BLaER1 (cell line): ENCODE measurements at regions not wholly inside any gene's neighbourhood (a gene's known extent, or its start where the extent isn't known, plus 50 kb on each side); places are given as distances from the start of the nearest gene placed in this dataset.

Experiments used
- H3K27ac ChIP-seq: shearing (Covaris generic); formaldehyde crosslinking; 2 replicates; pipeline ENCODE4 v1.8.1; 2022
- H3K27me3 ChIP-seq: shearing (Covaris generic); formaldehyde crosslinking; 2 replicates; pipeline ENCODE4 v1.8.1; 2022
- H3K36me3 ChIP-seq: shearing (Covaris generic); formaldehyde crosslinking; 2 replicates; pipeline ENCODE4 v1.8.1; 2022
- H3K4me1 ChIP-seq: shearing (Covaris generic); formaldehyde crosslinking; 2 replicates; pipeline ENCODE4 v1.8.1; 2022
- H3K4me2 ChIP-seq: shearing (Covaris generic); formaldehyde crosslinking; 2 replicates; pipeline ENCODE4 v1.8.1; 2022
- H3K4me3 ChIP-seq: shearing (Covaris generic); formaldehyde crosslinking; 2 replicates; pipeline ENCODE4 v1.8.1; 2022
- H3K9ac ChIP-seq: shearing (Covaris generic); formaldehyde crosslinking; 2 replicates; pipeline ENCODE4 v1.8.1; 2022
- H3K9me3 ChIP-seq: shearing (Covaris generic); formaldehyde crosslinking; 2 replicates; pipeline ENCODE4 v1.8.1; 2022
- H4K20me1 ChIP-seq: shearing (Covaris generic); formaldehyde crosslinking; 2 replicates; pipeline ENCODE4 v1.8.1; 2022
- Cebpa-rat ChIP-seq: shearing (Covaris generic); IDR thresholded peaks from 2 replicates; pipeline ENCODE4 v1.8.1; 2022

- Histone ChIP-seq H4K20me1 (no peaks in the 10 kb centered on the region), H3K9ac (no peak overlapping the region), H3K27me3 (no peaks in the 10 kb centered on the region; the same call in 1 of the 2 replicates), H3K9me3 (peaks cover 11% of the 10 kb centered on the region), H3K36me3 (no peaks in the 10 kb centered on the region), H3K4me3 (peak overlapping the region; percentile 39; the same call in 1 of the 2 replicates), H3K4me1 (peaks cover 17% of the 10 kb centered on the region), H3K4me2 (peak overlapping the region; percentile 69), H3K27ac (no peak overlapping the region)
- no peak for TF ChIP-seq Cebpa-rat
Observed at GRCh38 chr2:65661980-65662653, 229.7 kb upstream of the SPRED2 start.

DNA sequence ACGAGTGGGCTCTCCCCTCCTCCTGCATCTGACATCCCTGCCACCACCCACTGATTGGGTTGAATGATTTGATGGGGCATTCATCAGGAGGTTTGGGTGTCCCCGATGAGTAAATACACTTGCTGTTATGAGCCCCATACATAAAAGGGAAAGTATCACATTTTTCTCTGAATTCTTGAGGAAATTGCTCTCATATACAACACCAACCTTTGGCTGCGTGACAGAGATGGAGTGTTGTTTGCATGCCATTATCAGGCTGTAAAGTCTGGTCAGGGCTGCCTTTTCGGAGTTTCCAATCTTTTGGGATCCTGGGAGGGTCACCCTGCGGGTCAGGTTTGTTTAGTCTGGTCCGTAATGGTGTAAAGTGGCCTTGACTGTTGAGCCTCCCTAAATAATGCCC is 227.9 kb upstream of the SPRED2 start:
- Histone ChIP-seq H3K9me3 (no peaks in the 10 kb centered on the region), H3K4me2 (no peak overlapping the region), H3K27ac (no peak overlapping the region)

GRCh38 chr2:65658881-65659280 is 226.5 kb upstream of the SPRED2 start:
- Histone ChIP-seq H3K4me2 (no peak overlapping the region), H3K9me3 (no peaks in the 10 kb centered on the region), H3K27me3 (no peaks in the 10 kb centered on the region; the same call in 1 of the 2 replicates), H4K20me1 (no peaks in the 10 kb centered on the region), H3K4me3 (no peak overlapping the region), H3K36me3 (no peaks in the 10 kb centered on the region), H3K9ac (no peak overlapping the region), H3K27ac (no peak overlapping the region), H3K4me1 (peaks cover 17% of the 10 kb centered on the region)
- TF ChIP-seq Cebpa-rat: no peak

More for the DNA sequence above, 227.9 kb upstream of the SPRED2 start:
- no peaks in the 10 kb centered on the region; the same call in 1 of the 2 replicates for H3K27me3 ChIP-seq
- H4K20me1 ChIP-seq: no peaks in the 10 kb centered on the region
- no peak overlapping the region for H3K4me3 ChIP-seq
- TF ChIP-seq Cebpa-rat: no peak
- no peaks in the 10 kb centered on the region for H3K36me3 ChIP-seq
- H3K9ac ChIP-seq: no peak overlapping the region
- H3K4me1 ChIP-seq: peaks cover 17% of the 10 kb centered on the region

DNA sequence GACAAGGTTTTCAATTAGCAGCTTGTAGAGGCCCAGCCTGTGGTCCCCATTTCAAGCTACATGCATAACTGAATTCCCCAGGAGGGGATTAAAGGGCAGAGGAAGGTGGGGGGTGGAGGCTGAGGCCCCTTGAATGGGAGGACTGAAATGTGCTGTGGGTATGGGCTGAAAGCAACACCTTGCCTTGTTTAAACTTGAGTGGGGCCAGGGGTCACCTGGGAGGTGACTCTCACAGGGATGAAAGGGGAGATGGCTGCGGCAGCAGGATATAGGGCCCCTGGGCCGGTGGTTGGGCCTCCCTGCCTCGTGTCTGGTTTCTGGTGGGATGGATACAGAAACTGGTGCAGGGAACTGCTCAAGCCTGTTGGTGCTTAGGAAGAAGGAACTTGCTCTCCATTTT is 225.9 kb upstream of the SPRED2 start:
- Histone ChIP-seq H3K4me3 (no peak overlapping the region), H3K36me3 (no peaks in the 10 kb centered on the region), H3K9me3 (no peaks in the 10 kb centered on the region), H3K4me1 (peaks cover 17% of the 10 kb centered on the region), H4K20me1 (no peaks in the 10 kb centered on the region), H3K9ac (no peak overlapping the region), H3K27me3 (no peaks in the 10 kb centered on the region; the same call in 1 of the 2 replicates), H3K27ac (no peak overlapping the region), H3K4me2 (no peak overlapping the region)
- no peak for TF ChIP-seq Cebpa-rat

DNA sequence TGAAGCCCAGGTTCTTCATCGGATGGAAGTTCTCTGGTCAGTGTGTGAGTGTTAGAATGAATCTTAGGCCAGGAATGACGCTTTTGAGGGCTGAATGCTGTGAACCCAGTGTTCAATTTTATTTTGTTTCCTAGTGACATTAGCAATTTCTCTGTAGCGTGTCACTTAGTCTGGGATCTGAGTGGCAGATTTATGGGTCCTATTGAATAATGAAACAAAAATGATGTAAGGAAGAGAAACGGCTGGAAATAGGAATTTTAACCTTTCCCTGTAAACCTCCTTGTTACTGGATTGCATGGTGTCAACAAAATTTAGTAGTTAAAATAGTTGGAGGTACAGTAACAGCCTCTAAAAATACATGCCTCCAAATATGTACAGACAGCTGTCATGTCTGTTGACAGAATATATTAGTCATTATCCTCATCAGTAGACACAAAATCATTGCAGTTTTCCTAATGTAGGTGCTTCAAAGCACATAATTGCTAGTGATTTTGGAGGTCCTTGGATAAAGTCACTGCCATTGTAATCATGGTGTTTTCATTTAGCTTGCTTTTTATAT is 223.8 kb upstream of the SPRED2 start:
- H3K9me3 ChIP-seq: no peaks in the 10 kb centered on the region
- no peaks in the 10 kb centered on the region for H3K36me3 ChIP-seq
- no peaks in the 10 kb centered on the region; the same call in 1 of the 2 replicates for H3K27me3 ChIP-seq
- H3K27ac ChIP-seq: no peak overlapping the region
- no peak overlapping the region for H3K4me3 ChIP-seq
- H3K9ac ChIP-seq: no peak overlapping the region
- H3K4me1 ChIP-seq: no peaks in the 10 kb centered on the region
- no peaks in the 10 kb centered on the region for H4K20me1 ChIP-seq
- no peak for TF ChIP-seq Cebpa-rat
- no peak overlapping the region for H3K4me2 ChIP-seq

- Histone ChIP-seq H3K27me3 (no peaks in the 10 kb centered on the region; the same call in 1 of the 2 replicates), H3K4me3 (no peak overlapping the region), H3K9ac (no peak overlapping the region), H4K20me1 (no peaks in the 10 kb centered on the region), H3K4me1 (no peaks in the 10 kb centered on the region), H3K4me2 (no peak overlapping the region), H3K36me3 (no peaks in the 10 kb centered on the region), H3K27ac (no peak overlapping the region), H3K9me3 (no peaks in the 10 kb centered on the region)
- TF ChIP-seq Cebpa-rat: no peak
Observed at GRCh38 chr2:65655000-65655399, 222.6 kb upstream of the SPRED2 start.

DNA sequence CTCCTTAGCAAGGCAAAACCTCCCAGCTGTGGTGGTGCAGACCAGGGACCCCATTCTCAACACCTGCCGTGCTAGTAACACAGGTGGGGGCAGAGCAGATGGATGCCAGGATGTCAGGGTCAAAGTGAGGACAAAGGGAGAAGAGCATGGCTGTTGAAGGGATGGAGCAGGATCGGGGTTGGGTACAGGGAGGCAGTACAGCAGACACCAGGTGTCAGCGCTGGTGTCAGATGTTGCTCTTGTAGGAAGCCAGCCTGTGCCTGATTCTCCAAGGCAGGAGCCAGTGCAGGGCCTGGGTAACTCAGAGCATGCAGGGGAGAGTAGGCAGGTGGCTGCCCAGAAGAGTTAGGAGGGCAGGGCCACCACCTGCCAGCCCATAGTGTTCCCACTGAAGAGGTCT is 222.1 kb upstream of the SPRED2 start:
- Histone ChIP-seq H4K20me1 (no peaks in the 10 kb centered on the region), H3K9me3 (no peaks in the 10 kb centered on the region), H3K9ac (no peak overlapping the region), H3K4me2 (no peak overlapping the region), H3K36me3 (no peaks in the 10 kb centered on the region), H3K27me3 (no peaks in the 10 kb centered on the region; the same call in 1 of the 2 replicates), H3K4me3 (no peak overlapping the region), H3K27ac (no peak overlapping the region), H3K4me1 (no peaks in the 10 kb centered on the region)
- no peak for TF ChIP-seq Cebpa-rat

DNA sequence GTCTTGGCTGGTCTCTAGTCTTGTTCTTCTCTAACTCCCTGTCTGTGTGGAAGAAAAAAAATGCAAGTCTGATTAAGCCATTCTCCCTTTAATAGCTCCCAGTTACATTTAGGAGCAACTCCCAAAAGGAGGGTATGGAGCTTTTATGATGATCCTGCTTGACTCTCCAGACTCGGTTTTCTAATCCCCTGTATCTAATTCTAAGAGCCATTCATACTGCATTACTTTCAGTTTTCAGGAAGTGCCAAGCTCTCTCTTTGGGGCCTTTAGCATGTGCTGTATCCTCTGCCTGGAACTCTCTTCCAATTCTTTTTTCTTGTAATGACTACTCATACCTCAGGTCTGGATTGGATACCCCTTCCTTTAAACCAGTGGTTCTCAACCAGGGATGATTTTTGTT is 219.7 kb upstream of the SPRED2 start:
- Histone ChIP-seq H3K4me2 (no peak overlapping the region), H3K9ac (no peak overlapping the region), H4K20me1 (no peaks in the 10 kb centered on the region), H3K36me3 (no peaks in the 10 kb centered on the region), H3K4me3 (no peak overlapping the region), H3K4me1 (no peaks in the 10 kb centered on the region), H3K27ac (no peak overlapping the region), H3K27me3 (no peaks in the 10 kb centered on the region), H3K9me3 (no peaks in the 10 kb centered on the region)
- TF ChIP-seq Cebpa-rat: no peak

- Histone ChIP-seq H3K4me2 (no peak overlapping the region), H3K9me3 (no peaks in the 10 kb centered on the region), H3K27ac (no peak overlapping the region), H3K36me3 (no peaks in the 10 kb centered on the region), H3K27me3 (no peaks in the 10 kb centered on the region), H4K20me1 (no peaks in the 10 kb centered on the region), H3K4me1 (no peaks in the 10 kb centered on the region), H3K4me3 (no peak overlapping the region), H3K9ac (no peak overlapping the region)
- no peak for TF ChIP-seq Cebpa-rat
Observed at GRCh38 chr2:65649811-65650589, 217.6 kb upstream of the SPRED2 start.
